ENCODE measurements at regions not wholly inside any gene's neighbourhood (a gene's known extent, or its start where the extent isn't known, plus 50 kb on each side); places are given as distances from the start of the nearest gene placed in this dataset.

GRCh38 chr17:21511363-21512195 lies 135.4 kb downstream of the KCNJ12 start (continued):
- TF ChIP-seq, protein P1, sequence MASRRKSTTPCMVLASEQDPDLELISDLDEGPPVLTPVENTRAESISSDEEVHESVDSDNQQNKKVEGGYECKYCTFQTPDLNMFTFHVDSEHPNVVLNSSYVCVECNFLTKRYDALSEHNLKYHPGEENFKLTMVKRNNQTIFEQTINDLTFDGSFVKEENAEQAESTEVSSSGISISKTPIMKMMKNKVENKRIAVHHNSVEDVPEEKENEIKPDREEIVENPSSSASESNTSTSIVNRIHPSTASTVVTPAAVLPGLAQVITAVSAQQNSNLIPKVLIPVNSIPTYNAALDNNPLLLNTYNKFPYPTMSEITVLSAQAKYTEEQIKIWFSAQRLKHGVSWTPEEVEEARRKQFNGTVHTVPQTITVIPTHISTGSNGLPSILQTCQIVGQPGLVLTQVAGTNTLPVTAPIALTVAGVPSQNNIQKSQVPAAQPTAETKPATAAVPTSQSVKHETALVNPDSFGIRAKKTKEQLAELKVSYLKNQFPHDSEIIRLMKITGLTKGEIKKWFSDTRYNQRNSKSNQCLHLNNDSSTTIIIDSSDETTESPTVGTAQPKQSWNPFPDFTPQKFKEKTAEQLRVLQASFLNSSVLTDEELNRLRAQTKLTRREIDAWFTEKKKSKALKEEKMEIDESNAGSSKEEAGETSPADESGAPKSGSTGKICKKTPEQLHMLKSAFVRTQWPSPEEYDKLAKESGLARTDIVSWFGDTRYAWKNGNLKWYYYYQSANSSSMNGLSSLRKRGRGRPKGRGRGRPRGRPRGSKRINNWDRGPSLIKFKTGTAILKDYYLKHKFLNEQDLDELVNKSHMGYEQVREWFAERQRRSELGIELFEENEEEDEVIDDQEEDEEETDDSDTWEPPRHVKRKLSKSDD (CRISPR knock-in tag; IDR thresholded peaks at IDR 0.05; ENCODE audit: low read depth) = no peak
- TF ChIP-seq HDAC6 (IDR thresholded peaks at IDR 0.05; ENCODE audit: low read depth, low read length) (no peak), HCFC1 (IDR thresholded peaks at IDR 0.05; ENCODE audit: low read depth, low read length) (no peak), FOXP4 (CRISPR knock-in tag; IDR thresholded peaks at IDR 0.05) (no peak), TERF1 (CRISPR knock-in tag; IDR thresholded peaks at IDR 0.05) (no peak), TAF1 (CRISPR knock-in tag; IDR thresholded peaks at IDR 0.05) (no peak), EEA1 (CRISPR knock-in tag; IDR thresholded peaks at IDR 0.05; ENCODE audit: borderline replicate concordance) (no peak), ZNF235 (CRISPR knock-in tag; IDR thresholded peaks at IDR 0.05; ENCODE audit: borderline replicate concordance) (no peak), GABPB1 (CRISPR knock-in tag; IDR thresholded peaks at IDR 0.05) (peak; percentile 37; the same call in 1 of the 2 replicates), HDAC2 (CRISPR knock-in tag; IDR thresholded peaks at IDR 0.05) (no peak), ATF7-NPFF (CRISPR knock-in tag; IDR thresholded peaks at IDR 0.05; ENCODE audit: low read depth) (no peak), ZNF543 (CRISPR knock-in tag; IDR thresholded peaks at IDR 0.05) (no peak), CHD4 (IDR thresholded peaks at IDR 0.05; ENCODE audit: borderline replicate concordance, low read length) (no peak), POLR2A (IDR thresholded peaks at IDR 0.05; ENCODE audit: insufficient read depth in 1 of 2, low read depth in 2 of 2, low read length in 2 of 2) (no peak), CREB1 (IDR thresholded peaks at IDR 0.05) (no peak), CREB1 (CRISPR knock-in tag; IDR thresholded peaks at IDR 0.05) (no peak), MXD1 (CRISPR knock-in tag; IDR thresholded peaks at IDR 0.05) (peak; percentile 38; the same call in 1 of the 2 replicates)
- TF ChIP-seq, protein P2, sequence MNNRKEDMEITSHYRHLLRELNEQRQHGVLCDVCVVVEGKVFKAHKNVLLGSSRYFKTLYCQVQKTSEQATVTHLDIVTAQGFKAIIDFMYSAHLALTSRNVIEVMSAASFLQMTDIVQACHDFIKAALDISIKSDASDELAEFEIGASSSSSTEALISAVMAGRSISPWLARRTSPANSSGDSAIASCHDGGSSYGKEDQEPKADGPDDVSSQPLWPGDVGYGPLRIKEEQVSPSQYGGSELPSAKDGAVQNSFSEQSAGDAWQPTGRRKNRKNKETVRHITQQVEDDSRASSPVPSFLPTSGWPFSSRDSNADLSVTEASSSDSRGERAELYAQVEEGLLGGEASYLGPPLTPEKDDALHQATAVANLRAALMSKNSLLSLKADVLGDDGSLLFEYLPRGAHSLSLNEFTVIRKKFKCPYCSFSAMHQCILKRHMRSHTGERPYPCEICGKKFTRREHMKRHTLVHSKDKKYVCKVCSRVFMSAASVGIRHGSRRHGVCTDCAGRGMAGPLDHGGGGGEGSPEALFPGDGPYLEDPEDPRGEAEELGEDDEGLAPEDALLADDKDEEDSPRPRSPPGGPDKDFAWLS (CRISPR knock-in tag; IDR thresholded peaks at IDR 0.05; ENCODE audit: borderline replicate concordance) = no peak
- TF ChIP-seq, protein P3, sequence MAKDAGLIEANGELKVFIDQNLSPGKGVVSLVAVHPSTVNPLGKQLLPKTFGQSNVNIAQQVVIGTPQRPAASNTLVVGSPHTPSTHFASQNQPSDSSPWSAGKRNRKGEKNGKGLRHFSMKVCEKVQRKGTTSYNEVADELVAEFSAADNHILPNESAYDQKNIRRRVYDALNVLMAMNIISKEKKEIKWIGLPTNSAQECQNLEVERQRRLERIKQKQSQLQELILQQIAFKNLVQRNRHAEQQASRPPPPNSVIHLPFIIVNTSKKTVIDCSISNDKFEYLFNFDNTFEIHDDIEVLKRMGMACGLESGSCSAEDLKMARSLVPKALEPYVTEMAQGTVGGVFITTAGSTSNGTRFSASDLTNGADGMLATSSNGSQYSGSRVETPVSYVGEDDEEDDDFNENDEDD (CRISPR knock-in tag; IDR thresholded peaks at IDR 0.05; ENCODE audit: borderline replicate concordance) = no peak

Data from HepG2 (cell line).